Liver (tissue), 8 donors: ENCODE measurements at regions not wholly inside any gene's neighbourhood (a gene's known extent, or its start where the extent isn't known, plus 50 kb on each side); places are given as distances from the start of the nearest gene placed in this dataset.
A peak's percentile ranks its signal among the peaks of the same experiment; 100 is the strongest.

Experiments used
- DNase-seq: peaks from one replicate; pipeline ENCODE4 v3.0.0-alpha.2; 2017; ENCODE audit warnings: low spot score
- H3K27ac ChIP-seq, 2 donors: one replicate each; pipeline ENCODE4 v1.7.0; 2013; ENCODE audit warnings: inconsistent platforms in 2 of 2, low read length in 2 of 2, control low read depth in 1 of 2, low read depth in 1 of 2, mild to moderate bottlenecking in 1 of 2
- H3K27me3 ChIP-seq, 4 donors: one replicate each; pipeline versions ENCODE4 v1.6.1 to v1.7.0; 2013; ENCODE audit warnings: low read length in 3 of 4, inconsistent platforms in 1 of 4, mild to moderate bottlenecking in 1 of 4, moderate library complexity in 1 of 4; ENCODE audit not compliant: control insufficient read depth in 4 of 4, insufficient read depth in 4 of 4
- H3K36me3 ChIP-seq, 4 donors: one replicate each; pipeline versions ENCODE4 v1.6.1 to v1.7.0; 2013; ENCODE audit warnings: low read length in 3 of 4, mild to moderate bottlenecking in 3 of 4, low read depth in 1 of 4, moderate library complexity in 1 of 4; ENCODE audit not compliant: control insufficient read depth in 4 of 4, insufficient read depth in 3 of 4
- H3K4me1 ChIP-seq, 4 donors: one replicate each; pipeline versions ENCODE4 v1.6.1 to v1.7.0; 2013; ENCODE audit warnings: low read length in 3 of 4, mild to moderate bottlenecking in 3 of 4, moderate library complexity in 1 of 4; ENCODE audit not compliant: control insufficient read depth in 4 of 4, insufficient read depth in 4 of 4
- H3K4me3 ChIP-seq, 3 donors: one replicate each; pipeline versions ENCODE4 v1.6.1 to v1.7.0; 2013; ENCODE audit warnings: low read length in 3 of 3, control low read depth in 1 of 3, low read depth in 1 of 3, mild to moderate bottlenecking in 1 of 3
- H3K9ac ChIP-seq, 2 donors: one replicate each; pipeline ENCODE4 v1.7.0; 2013; ENCODE audit warnings: low read length in 2 of 2, mild to moderate bottlenecking in 2 of 2, moderate library complexity in 2 of 2, control low read depth in 1 of 2, low read depth in 1 of 2
- H3K9me3 ChIP-seq, 4 donors: one replicate each; pipeline versions ENCODE4 v1.6.1 to v1.7.0; 2013; ENCODE audit warnings: low read length in 3 of 4; ENCODE audit not compliant: control insufficient read depth in 4 of 4
- EGR1 ChIP-seq, 2 donors: IDR thresholded peaks; 2 replicates each; pipeline ENCODE4 v1.6.1; 2016 to 2018; ENCODE audit warnings: antibody characterized with exemption in 2 of 2, low read depth in 2 of 2
- FOXA1 ChIP-seq: IDR thresholded peaks from 2 replicates; pipeline ENCODE4 v1.6.1; 2016; ENCODE audit warnings: antibody characterized with exemption
- HNF4A ChIP-seq, 2 donors: conservative IDR thresholded peaks; 2 replicates each; pipeline ENCODE4 v1.6.1; 2016; ENCODE audit warnings: antibody characterized with exemption in 2 of 2, mild to moderate bottlenecking in 2 of 2
- HNF4G ChIP-seq: IDR thresholded peaks from 2 replicates; pipeline ENCODE4 v1.6.1; 2016; ENCODE audit warnings: antibody characterized with exemption
- JUND ChIP-seq, 2 donors: IDR thresholded peaks; 2 replicates each; pipeline ENCODE4 v1.6.1; 2016; ENCODE audit warnings: antibody characterized with exemption in 2 of 2
- NR2F2 ChIP-seq: IDR thresholded peaks from 2 replicates; pipeline ENCODE4 v1.6.1; 2016; ENCODE audit warnings: antibody characterized with exemption
- RAD21 ChIP-seq, 2 donors: IDR thresholded peaks; 2 replicates each; pipeline ENCODE4 v1.6.1; 2016; ENCODE audit warnings: antibody characterized with exemption in 2 of 2, mild to moderate bottlenecking in 2 of 2
- RXRA ChIP-seq, 2 donors: IDR thresholded peaks; 2 replicates each; pipeline ENCODE4 v1.6.1; 2017 to 2018; ENCODE audit warnings: antibody characterized with exemption in 2 of 2, mild to moderate bottlenecking in 1 of 2
- TAF1 ChIP-seq: conservative IDR thresholded peaks from 2 replicates; pipeline ENCODE4 v1.6.1; 2016; ENCODE audit warnings: antibody characterized with exemption, mild to moderate bottlenecking
- YY1 ChIP-seq: IDR thresholded peaks from 2 replicates; pipeline ENCODE4 v1.6.1; 2016; ENCODE audit warnings: antibody characterized with exemption, mild to moderate bottlenecking
- WGBS: extraction: QIAGEN DNeasy Blood & Tissue Kit; methylation state at CpG from one replicate; pipeline ENCODE4 v1.1.7; 2013; 5-methylcytosine and 5-hydroxymethylcytosine counted together
- TF ChIP-seq, protein P1 (sequence below): IDR thresholded peaks from 2 replicates; pipeline ENCODE4 v1.6.1; 2016; ENCODE audit warnings: antibody characterized with exemption, mild to moderate bottlenecking
- TF ChIP-seq, protein P2 (sequence below): fragments of 150-350 bp; IDR thresholded peaks from 2 replicates; pipeline ENCODE4 v1.5.1; 2017; ENCODE audit warnings: improper control_type of control experiment, low read depth, low read length; ENCODE audit not compliant: missing input control
- TF ChIP-seq, protein P3 (sequence below): IDR thresholded peaks from 2 replicates; pipeline ENCODE4 v1.6.1; 2016; ENCODE audit warnings: antibody characterized with exemption
- TF ChIP-seq, protein P4 (sequence below): IDR thresholded peaks from 2 replicates; pipeline ENCODE4 v1.6.1; 2016; ENCODE audit warnings: antibody characterized with exemption
- TF ChIP-seq, protein P5 (sequence below): IDR thresholded peaks from 2 replicates; pipeline ENCODE4 v1.6.1; 2016; ENCODE audit warnings: antibody characterized with exemption
- donor health status: healthy.
- donor health status: healthy.
- donor health status: healthy.
- donor health status: healthy.
- donor health status: healthy.

DNA sequence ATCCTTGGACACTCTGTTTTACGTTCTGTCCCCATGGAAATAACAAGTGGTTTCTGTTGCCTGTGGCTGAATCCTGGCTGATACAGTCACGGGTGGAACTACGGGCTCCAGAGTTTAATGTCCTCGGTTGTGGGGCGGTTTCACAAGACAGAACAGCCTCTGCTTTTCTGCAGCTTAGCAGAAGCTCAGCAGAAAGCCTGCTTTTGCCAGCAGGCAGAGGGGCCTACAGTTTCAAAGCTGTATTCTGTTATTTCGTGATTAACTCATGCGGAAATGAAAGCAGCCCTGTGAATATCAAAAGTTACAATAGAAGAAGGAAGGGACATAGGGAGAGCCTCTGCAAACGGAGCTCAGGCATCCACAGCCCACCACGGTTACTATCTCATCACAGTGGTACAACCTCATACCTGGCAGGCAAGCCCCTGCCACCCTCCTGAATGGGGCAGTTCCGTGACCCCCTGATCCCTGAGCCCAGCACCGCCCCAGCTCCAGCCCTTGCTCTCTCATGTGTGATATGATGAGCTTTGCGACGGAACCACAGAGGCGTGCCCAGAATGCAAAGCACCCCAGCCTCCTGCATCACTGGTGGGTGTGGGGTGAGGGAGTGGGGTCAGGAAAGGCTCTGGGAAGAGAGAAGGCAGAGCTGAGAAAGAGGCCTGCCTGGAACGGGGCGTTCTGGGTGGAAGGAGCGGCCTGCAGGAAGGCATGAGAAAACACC is 360.6 kb downstream of the BRD1 start:
- H3K4me3 ChIP-seq, result no peak overlapping the region
- H3K27me3 ChIP-seq, result no peaks in the 10 kb centered on the region
- H3K9me3 ChIP-seq, result no peaks in the 10 kb centered on the region
- no peaks in the 10 kb centered on the region for H3K4me1 ChIP-seq
- no peak overlapping the region for H3K9ac ChIP-seq
- no peak for DNase-seq
- no peak overlapping the region for H3K27ac ChIP-seq
- TF ChIP-seq, protein P1, sequence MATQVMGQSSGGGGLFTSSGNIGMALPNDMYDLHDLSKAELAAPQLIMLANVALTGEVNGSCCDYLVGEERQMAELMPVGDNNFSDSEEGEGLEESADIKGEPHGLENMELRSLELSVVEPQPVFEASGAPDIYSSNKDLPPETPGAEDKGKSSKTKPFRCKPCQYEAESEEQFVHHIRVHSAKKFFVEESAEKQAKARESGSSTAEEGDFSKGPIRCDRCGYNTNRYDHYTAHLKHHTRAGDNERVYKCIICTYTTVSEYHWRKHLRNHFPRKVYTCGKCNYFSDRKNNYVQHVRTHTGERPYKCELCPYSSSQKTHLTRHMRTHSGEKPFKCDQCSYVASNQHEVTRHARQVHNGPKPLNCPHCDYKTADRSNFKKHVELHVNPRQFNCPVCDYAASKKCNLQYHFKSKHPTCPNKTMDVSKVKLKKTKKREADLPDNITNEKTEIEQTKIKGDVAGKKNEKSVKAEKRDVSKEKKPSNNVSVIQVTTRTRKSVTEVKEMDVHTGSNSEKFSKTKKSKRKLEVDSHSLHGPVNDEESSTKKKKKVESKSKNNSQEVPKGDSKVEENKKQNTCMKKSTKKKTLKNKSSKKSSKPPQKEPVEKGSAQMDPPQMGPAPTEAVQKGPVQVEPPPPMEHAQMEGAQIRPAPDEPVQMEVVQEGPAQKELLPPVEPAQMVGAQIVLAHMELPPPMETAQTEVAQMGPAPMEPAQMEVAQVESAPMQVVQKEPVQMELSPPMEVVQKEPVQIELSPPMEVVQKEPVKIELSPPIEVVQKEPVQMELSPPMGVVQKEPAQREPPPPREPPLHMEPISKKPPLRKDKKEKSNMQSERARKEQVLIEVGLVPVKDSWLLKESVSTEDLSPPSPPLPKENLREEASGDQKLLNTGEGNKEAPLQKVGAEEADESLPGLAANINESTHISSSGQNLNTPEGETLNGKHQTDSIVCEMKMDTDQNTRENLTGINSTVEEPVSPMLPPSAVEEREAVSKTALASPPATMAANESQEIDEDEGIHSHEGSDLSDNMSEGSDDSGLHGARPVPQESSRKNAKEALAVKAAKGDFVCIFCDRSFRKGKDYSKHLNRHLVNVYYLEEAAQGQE, result no peak
- TF ChIP-seq EGR1 (IDR thresholded peaks at IDR 0.05; ENCODE audit: low read depth in 2 of 2), result no peak
- TF ChIP-seq RXRA (IDR thresholded peaks at IDR 0.05), result peak in 1 of 2 donors; percentile 21
- TF ChIP-seq TAF1, result no peak
- TF ChIP-seq, protein P2, sequence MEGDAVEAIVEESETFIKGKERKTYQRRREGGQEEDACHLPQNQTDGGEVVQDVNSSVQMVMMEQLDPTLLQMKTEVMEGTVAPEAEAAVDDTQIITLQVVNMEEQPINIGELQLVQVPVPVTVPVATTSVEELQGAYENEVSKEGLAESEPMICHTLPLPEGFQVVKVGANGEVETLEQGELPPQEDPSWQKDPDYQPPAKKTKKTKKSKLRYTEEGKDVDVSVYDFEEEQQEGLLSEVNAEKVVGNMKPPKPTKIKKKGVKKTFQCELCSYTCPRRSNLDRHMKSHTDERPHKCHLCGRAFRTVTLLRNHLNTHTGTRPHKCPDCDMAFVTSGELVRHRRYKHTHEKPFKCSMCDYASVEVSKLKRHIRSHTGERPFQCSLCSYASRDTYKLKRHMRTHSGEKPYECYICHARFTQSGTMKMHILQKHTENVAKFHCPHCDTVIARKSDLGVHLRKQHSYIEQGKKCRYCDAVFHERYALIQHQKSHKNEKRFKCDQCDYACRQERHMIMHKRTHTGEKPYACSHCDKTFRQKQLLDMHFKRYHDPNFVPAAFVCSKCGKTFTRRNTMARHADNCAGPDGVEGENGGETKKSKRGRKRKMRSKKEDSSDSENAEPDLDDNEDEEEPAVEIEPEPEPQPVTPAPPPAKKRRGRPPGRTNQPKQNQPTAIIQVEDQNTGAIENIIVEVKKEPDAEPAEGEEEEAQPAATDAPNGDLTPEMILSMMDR, result no peak
- TF ChIP-seq YY1, result no peak
- TF ChIP-seq RAD21 (IDR thresholded peaks at IDR 0.05), result no peak
- no peak for TF ChIP-seq HNF4G
- no peak for TF ChIP-seq NR2F2
- H3K36me3 ChIP-seq, result no peaks in the 10 kb centered on the region
- WGBS, result 75% methylated on average over 17 of the region's 17 CpGs

DNA sequence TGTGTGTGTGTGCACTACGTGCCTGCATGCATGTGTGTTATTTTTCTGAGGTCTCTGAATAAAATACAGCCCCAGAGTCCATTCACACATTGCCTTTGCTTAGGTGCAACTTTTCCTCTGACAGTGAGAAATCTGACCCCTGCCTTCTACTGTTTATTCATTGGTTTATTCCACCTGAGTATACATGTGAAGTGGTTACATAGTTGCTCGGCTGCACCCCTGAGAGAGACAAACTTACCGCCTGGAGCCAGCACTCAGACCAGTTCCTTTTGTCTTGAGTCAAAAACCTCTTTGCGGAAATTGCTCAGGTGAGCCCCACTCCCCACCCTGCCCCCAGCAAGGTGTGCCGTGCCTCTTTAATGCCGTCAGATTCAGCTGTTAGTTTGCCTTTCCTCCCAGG is 363.6 kb downstream of the BRD1 start:
- no peak for DNase-seq
- WGBS, result 46% methylated on average over 6 of the region's 6 CpGs
- no peaks in the 10 kb centered on the region for H3K27me3 ChIP-seq

DNA sequence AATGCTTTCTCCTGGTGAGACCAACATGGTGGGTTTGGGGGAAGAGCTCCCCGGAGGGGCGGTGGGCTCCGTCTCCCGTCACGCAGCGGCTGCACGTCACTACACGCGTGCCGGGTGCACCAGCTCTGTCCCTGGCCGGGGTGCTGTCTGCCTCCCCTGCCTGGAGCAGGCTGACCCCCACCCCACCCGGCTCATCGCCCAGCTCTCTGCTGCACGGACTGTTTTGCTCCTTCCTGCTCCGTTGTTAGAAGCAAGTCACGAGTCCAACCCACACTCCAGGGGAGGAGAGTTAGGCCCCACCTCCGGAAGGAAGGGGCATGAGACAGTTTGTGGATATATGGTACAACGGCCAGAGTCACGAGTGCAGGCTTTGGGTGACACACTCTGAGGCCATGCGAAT is 364.9 kb downstream of the BRD1 start:
- no peak overlapping the region for H3K9ac ChIP-seq
- 68% methylated on average over 20 of the region's 20 CpGs for WGBS
- no peaks in the 10 kb centered on the region for H3K9me3 ChIP-seq
- no peaks in the 10 kb centered on the region for H3K4me1 ChIP-seq
- H3K27ac ChIP-seq, result peak overlapping the region in 1 of 2 donors; percentile 25
- H3K27me3 ChIP-seq, result peaks cover 0 to 4% (median 0%) of the 10 kb centered on the region in 4 donors
- no peaks in the 10 kb centered on the region for H3K36me3 ChIP-seq
- DNase-seq, result no peak
- TF ChIP-seq, protein P2, result no peak
- no peak for TF ChIP-seq RAD21 (IDR thresholded peaks at IDR 0.05)
- no peak for TF ChIP-seq JUND (IDR thresholded peaks at IDR 0.05)
- no peak for TF ChIP-seq HNF4A (conservative IDR thresholded peaks at IDR 0.05)
- TF ChIP-seq, protein P3, sequence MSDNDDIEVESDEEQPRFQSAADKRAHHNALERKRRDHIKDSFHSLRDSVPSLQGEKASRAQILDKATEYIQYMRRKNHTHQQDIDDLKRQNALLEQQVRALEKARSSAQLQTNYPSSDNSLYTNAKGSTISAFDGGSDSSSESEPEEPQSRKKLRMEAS, result no peak
- TF ChIP-seq, protein P4, sequence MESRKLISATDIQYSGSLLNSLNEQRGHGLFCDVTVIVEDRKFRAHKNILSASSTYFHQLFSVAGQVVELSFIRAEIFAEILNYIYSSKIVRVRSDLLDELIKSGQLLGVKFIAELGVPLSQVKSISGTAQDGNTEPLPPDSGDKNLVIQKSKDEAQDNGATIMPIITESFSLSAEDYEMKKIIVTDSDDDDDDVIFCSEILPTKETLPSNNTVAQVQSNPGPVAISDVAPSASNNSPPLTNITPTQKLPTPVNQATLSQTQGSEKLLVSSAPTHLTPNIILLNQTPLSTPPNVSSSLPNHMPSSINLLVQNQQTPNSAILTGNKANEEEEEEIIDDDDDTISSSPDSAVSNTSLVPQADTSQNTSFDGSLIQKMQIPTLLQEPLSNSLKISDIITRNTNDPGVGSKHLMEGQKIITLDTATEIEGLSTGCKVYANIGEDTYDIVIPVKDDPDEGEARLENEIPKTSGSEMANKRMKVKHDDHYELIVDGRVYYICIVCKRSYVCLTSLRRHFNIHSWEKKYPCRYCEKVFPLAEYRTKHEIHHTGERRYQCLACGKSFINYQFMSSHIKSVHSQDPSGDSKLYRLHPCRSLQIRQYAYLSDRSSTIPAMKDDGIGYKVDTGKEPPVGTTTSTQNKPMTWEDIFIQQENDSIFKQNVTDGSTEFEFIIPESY, result no peak
- TF ChIP-seq RXRA (IDR thresholded peaks at IDR 0.05), result no peak
- TF ChIP-seq FOXA1, result no peak
- TF ChIP-seq YY1, result no peak
- H3K4me3 ChIP-seq, result no peak overlapping the region

More for the DNA sequence above, 363.6 kb downstream of the BRD1 start:
- TF ChIP-seq RXRA (IDR thresholded peaks at IDR 0.05), result no peak
- no peak for TF ChIP-seq RAD21 (IDR thresholded peaks at IDR 0.05)
- TF ChIP-seq, protein P3, result no peak
- TF ChIP-seq, protein P5, sequence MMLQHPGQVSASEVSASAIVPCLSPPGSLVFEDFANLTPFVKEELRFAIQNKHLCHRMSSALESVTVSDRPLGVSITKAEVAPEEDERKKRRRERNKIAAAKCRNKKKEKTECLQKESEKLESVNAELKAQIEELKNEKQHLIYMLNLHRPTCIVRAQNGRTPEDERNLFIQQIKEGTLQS, result no peak
- TF ChIP-seq NR2F2, result no peak
- no peaks in the 10 kb centered on the region for H3K4me1 ChIP-seq
- no peaks in the 10 kb centered on the region for H3K36me3 ChIP-seq
- no peak overlapping the region for H3K27ac ChIP-seq
- H3K9me3 ChIP-seq, result no peaks in the 10 kb centered on the region
- no peak overlapping the region for H3K4me3 ChIP-seq
- no peak overlapping the region for H3K9ac ChIP-seq
